ENCODE measurements at regions not wholly inside any gene's neighbourhood (a gene's known extent, or its start where the extent isn't known, plus 50 kb on each side); places are given as distances from the start of the nearest gene placed in this dataset.

GRCh38 chr11:15700456-15700855 is 585.7 kb downstream of the INSC start:
- DNase-seq: no peak
- intact Hi-C loops (cut with DNase I): no loop called here
- no peak for TF ChIP-seq CTCF (IDR thresholded peaks at IDR 0.05; ENCODE audit: borderline replicate concordance, extremely low read depth, insufficient read depth)

GRCh38 chr11:15704064-15704463 is 589.3 kb downstream of the INSC start:
- no peaks in the 10 kb centered on the region for H3K27me3 ChIP-seq (ENCODE audit: control insufficient read depth, insufficient read depth, low read length)
- FAIRE-seq (no peak), DNase-seq (no peak)
- peaks cover 0 to 10% (median 5%) of the 10 kb centered on the region in 3 donors for H3K4me1 ChIP-seq (ENCODE audit: control insufficient read depth in 2 of 3, insufficient read depth in 2 of 3, low read depth in 1 of 3, low read length in 3 of 3)
- no peak overlapping the region for H3K9ac ChIP-seq (ENCODE audit: low read length in 3 of 3)
- no peak overlapping the region for H3K27ac ChIP-seq (ENCODE audit: low read depth in 2 of 2, low read length in 2 of 2)
- no peaks in the 10 kb centered on the region for H3K9me3 ChIP-seq (ENCODE audit: control insufficient read depth in 2 of 3, insufficient read depth in 1 of 3, low read length in 3 of 3)
- no peaks in the 10 kb centered on the region for H3K36me3 ChIP-seq (ENCODE audit: control insufficient read depth in 2 of 3, insufficient read depth in 3 of 3, low read length in 3 of 3)
- H3K4me3 ChIP-seq (ENCODE audit: low read length in 3 of 3): no peak overlapping the region
- TF ChIP-seq CTCF (IDR thresholded peaks at IDR 0.05; ENCODE audit: borderline replicate concordance, extremely low read depth, insufficient read depth): no peak
- intact Hi-C loops (cut with DNase I): no loop called here

More at GRCh38 chr11:15700456-15700855, 585.7 kb downstream of the INSC start:
- H3K9me3 ChIP-seq (ENCODE audit: control insufficient read depth in 2 of 3, insufficient read depth in 1 of 3, low read length in 3 of 3): no peaks in the 10 kb centered on the region
- H3K36me3 ChIP-seq (ENCODE audit: control insufficient read depth in 2 of 3, insufficient read depth in 3 of 3, low read length in 3 of 3): no peaks in the 10 kb centered on the region
- H3K27ac ChIP-seq (ENCODE audit: low read depth in 2 of 2, low read length in 2 of 2): no peak overlapping the region
- no peaks in the 10 kb centered on the region for H3K4me1 ChIP-seq (ENCODE audit: control insufficient read depth in 2 of 3, insufficient read depth in 2 of 3, low read depth in 1 of 3, low read length in 3 of 3)
- no peak overlapping the region for H3K9ac ChIP-seq (ENCODE audit: low read length in 3 of 3)
- no peaks in the 10 kb centered on the region for H3K27me3 ChIP-seq (ENCODE audit: control insufficient read depth, insufficient read depth, low read length)
- H3K4me3 ChIP-seq (ENCODE audit: low read length in 3 of 3): no peak overlapping the region
- no peak for FAIRE-seq

- Histone ChIP-seq H3K27me3 (ENCODE audit: control insufficient read depth, insufficient read depth, low read length) (no peaks in the 10 kb centered on the region), H3K36me3 (ENCODE audit: control insufficient read depth in 2 of 3, insufficient read depth in 3 of 3, low read length in 3 of 3) (no peaks in the 10 kb centered on the region), H3K9ac (ENCODE audit: low read length in 3 of 3) (no peak overlapping the region), H3K27ac (ENCODE audit: low read depth in 2 of 2, low read length in 2 of 2) (no peak overlapping the region), H3K4me3 (ENCODE audit: low read length in 3 of 3) (no peak overlapping the region), H3K9me3 (ENCODE audit: control insufficient read depth in 2 of 3, insufficient read depth in 1 of 3, low read length in 3 of 3) (no peaks in the 10 kb centered on the region), H3K4me1 (ENCODE audit: control insufficient read depth in 2 of 3, insufficient read depth in 2 of 3, low read depth in 1 of 3, low read length in 3 of 3) (peaks cover 0 to 10% (median 5%) of the 10 kb centered on the region in 3 donors)
- intact Hi-C loops (cut with DNase I): no loop called here
- DNase-seq (no peak), FAIRE-seq (no peak)
- no peak for TF ChIP-seq CTCF (IDR thresholded peaks at IDR 0.05; ENCODE audit: borderline replicate concordance, extremely low read depth, insufficient read depth)
These were observed 589.8 kb downstream of the INSC start for GRCh38 chr11:15704556-15704955.

- Histone ChIP-seq H3K27ac (ENCODE audit: low read depth in 2 of 2, low read length in 2 of 2) (no peak overlapping the region), H3K9ac (ENCODE audit: low read length in 3 of 3) (no peak overlapping the region), H3K36me3 (ENCODE audit: control insufficient read depth in 2 of 3, insufficient read depth in 3 of 3, low read length in 3 of 3) (no peaks in the 10 kb centered on the region), H3K4me1 (ENCODE audit: control insufficient read depth in 2 of 3, insufficient read depth in 2 of 3, low read depth in 1 of 3, low read length in 3 of 3) (peaks cover 0 to 10% (median 5%) of the 10 kb centered on the region in 3 donors), H3K9me3 (ENCODE audit: control insufficient read depth in 2 of 3, insufficient read depth in 1 of 3, low read length in 3 of 3) (no peaks in the 10 kb centered on the region), H3K4me3 (ENCODE audit: low read length in 3 of 3) (no peak overlapping the region), H3K27me3 (ENCODE audit: control insufficient read depth, insufficient read depth, low read length) (no peaks in the 10 kb centered on the region)
- TF ChIP-seq CTCF (IDR thresholded peaks at IDR 0.05; ENCODE audit: borderline replicate concordance, extremely low read depth, insufficient read depth): no peak
- intact Hi-C loops (cut with DNase I): no loop called here
- DNase-seq: peak in 1 of 5 donors; percentile 64
- no peak for FAIRE-seq
These were observed 591.2 kb downstream of the INSC start for GRCh38 chr11:15705891-15706290.
